WTC11 (cell line): ENCODE measurements at regions not wholly inside any gene's neighbourhood (a gene's known extent, or its start where the extent isn't known, plus 50 kb on each side); places are given as distances from the start of the nearest gene placed in this dataset.

Experiments used
- NFYB ChIP-seq: sonication (generic); formaldehyde crosslinking; conservative IDR thresholded peaks from 2 replicates; pipeline ENCODE4 v1.8.0; 2022; ENCODE audit warnings: low read depth, missing genetic modification reagents
- RELA ChIP-seq: sonication (generic); formaldehyde crosslinking; IDR thresholded peaks from 2 replicates; pipeline ENCODE4 v1.8.1; 2022; ENCODE audit warnings: missing genetic modification reagents, mild to moderate bottlenecking, borderline replicate concordance
- SP1 ChIP-seq: sonication (generic); formaldehyde crosslinking; conservative IDR thresholded peaks from 2 replicates; pipeline ENCODE4 v1.8.1; 2022; ENCODE audit warnings: missing genetic modification reagents
- TF ChIP-seq, protein P1 (sequence below): fragments of 200-600 bp; IDR thresholded peaks from 2 replicates; pipeline ENCODE4 v1.8.0; 2022; ENCODE audit warnings: antibody characterized with exemption
- TF ChIP-seq, protein P2 (sequence below): sonication (generic); formaldehyde crosslinking; IDR thresholded peaks from 2 replicates; pipeline ENCODE4 v1.8.1; 2023; ENCODE audit warnings: mild to moderate bottlenecking, missing genetic modification reagents
- TF ChIP-seq, protein P3 (sequence below): sonication (generic); formaldehyde crosslinking; IDR thresholded peaks from 2 replicates; pipeline ENCODE4 v1.8.1; 2023; ENCODE audit warnings: mild to moderate bottlenecking, missing genetic modification reagents, moderate library complexity
- TF ChIP-seq, protein P4 (sequence below): sonication (generic); formaldehyde crosslinking; IDR thresholded peaks from 2 replicates; pipeline ENCODE4 v1.8.0; 2022; ENCODE audit warnings: mild to moderate bottlenecking, missing genetic modification reagents

DNA sequence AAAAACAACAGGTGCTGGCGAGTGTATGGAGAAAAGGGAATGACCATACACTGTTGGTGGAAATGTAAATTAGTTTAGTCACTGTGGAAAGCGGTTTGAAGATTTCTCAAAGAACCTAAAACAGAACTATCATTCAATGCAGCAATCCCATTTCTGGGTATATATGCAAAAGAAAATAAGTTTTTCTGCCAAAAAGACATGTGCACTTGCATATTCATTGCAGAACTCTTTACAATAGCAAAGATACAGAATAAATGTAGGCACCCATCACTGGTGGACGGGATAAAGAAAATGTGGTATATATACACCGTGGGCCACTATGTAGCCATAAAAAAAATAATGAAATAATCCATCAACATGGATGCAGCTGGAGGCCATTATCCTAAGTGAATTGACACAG is 105.1 kb upstream of the FSTL5 start:
- TF ChIP-seq, protein P1, sequence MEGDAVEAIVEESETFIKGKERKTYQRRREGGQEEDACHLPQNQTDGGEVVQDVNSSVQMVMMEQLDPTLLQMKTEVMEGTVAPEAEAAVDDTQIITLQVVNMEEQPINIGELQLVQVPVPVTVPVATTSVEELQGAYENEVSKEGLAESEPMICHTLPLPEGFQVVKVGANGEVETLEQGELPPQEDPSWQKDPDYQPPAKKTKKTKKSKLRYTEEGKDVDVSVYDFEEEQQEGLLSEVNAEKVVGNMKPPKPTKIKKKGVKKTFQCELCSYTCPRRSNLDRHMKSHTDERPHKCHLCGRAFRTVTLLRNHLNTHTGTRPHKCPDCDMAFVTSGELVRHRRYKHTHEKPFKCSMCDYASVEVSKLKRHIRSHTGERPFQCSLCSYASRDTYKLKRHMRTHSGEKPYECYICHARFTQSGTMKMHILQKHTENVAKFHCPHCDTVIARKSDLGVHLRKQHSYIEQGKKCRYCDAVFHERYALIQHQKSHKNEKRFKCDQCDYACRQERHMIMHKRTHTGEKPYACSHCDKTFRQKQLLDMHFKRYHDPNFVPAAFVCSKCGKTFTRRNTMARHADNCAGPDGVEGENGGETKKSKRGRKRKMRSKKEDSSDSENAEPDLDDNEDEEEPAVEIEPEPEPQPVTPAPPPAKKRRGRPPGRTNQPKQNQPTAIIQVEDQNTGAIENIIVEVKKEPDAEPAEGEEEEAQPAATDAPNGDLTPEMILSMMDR, result no peak
- TF ChIP-seq, protein P2, sequence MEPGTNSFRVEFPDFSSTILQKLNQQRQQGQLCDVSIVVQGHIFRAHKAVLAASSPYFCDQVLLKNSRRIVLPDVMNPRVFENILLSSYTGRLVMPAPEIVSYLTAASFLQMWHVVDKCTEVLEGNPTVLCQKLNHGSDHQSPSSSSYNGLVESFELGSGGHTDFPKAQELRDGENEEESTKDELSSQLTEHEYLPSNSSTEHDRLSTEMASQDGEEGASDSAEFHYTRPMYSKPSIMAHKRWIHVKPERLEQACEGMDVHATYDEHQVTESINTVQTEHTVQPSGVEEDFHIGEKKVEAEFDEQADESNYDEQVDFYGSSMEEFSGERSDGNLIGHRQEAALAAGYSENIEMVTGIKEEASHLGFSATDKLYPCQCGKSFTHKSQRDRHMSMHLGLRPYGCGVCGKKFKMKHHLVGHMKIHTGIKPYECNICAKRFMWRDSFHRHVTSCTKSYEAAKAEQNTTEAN (CRISPR knock-in tag), result no peak
- TF ChIP-seq, protein P3, sequence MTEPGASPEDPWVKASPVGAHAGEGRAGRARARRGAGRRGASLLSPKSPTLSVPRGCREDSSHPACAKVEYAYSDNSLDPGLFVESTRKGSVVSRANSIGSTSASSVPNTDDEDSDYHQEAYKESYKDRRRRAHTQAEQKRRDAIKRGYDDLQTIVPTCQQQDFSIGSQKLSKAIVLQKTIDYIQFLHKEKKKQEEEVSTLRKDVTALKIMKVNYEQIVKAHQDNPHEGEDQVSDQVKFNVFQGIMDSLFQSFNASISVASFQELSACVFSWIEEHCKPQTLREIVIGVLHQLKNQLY, result no peak
- TF ChIP-seq SP1 (CRISPR knock-in tag), result no peak
- TF ChIP-seq RELA, result no peak
- TF ChIP-seq NFYB, result no peak
- TF ChIP-seq, protein P4, sequence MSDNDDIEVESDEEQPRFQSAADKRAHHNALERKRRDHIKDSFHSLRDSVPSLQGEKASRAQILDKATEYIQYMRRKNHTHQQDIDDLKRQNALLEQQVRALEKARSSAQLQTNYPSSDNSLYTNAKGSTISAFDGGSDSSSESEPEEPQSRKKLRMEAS (CRISPR knock-in tag), result no peak
